ENCODE measurements at regions not wholly inside any gene's neighbourhood (a gene's known extent, or its start where the extent isn't known, plus 50 kb on each side); places are given as distances from the start of the nearest gene placed in this dataset.

DNA sequence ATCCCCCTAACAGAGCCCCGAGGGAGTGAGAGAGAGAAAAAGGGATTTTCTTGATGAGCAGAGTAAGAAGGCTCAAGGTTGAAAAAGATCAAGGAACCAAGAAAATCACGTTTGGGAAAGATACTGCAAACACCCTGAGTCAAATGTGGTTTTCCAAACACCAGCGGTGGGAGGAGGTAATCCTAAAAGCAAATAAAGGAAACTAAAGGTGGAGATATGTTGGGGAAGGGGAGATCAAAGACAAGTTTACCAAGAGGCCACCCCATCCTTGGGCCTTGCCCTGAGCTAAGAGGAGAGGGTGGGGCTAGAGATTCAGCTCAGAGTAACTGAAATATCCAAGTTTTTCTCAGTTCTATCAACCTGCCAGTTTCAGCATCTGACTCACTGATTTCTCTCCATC is 332.3 kb downstream of the ETAA1 start:
- no peak overlapping the region for H3K27ac ChIP-seq (ENCODE audit: low read depth, low read length)

DNA sequence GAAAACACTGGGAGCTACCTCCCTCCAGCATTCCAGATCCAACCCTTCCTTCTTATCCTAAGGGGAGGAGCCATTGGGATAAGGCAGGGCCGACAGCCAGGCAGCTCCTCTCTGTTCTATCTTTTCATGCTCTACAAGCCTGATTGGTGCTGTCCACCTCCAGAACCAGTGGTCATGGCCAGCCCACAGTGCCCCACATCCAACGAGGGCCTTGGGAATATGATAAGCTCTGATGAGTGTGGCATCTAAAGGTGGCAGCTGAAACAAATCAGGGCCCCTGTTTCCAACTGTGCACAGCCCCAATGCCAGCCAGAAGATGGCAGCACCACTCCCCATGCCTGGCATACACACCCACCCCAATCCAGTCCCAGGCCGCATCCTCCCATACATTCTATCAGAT is 329.3 kb downstream of the C1D start:
- no peaks in the 10 kb centered on the region for H3K4me1 ChIP-seq (ENCODE audit: control insufficient read depth, insufficient read depth, low read length)
- no peaks in the 10 kb centered on the region for H3K27me3 ChIP-seq (ENCODE audit: control insufficient read depth, insufficient read depth, low read length)
- H3K9ac ChIP-seq (ENCODE audit: low read depth, low read length) = no peak overlapping the region
- H3K9me3 ChIP-seq (ENCODE audit: control insufficient read depth, insufficient read depth, low read length) = no peaks in the 10 kb centered on the region
- H3K4me3 ChIP-seq (ENCODE audit: low read depth, low read length) = no peak overlapping the region
- H3K27ac ChIP-seq (ENCODE audit: low read depth, low read length) = no peak overlapping the region
- no peaks in the 10 kb centered on the region for H3K36me3 ChIP-seq (ENCODE audit: control insufficient read depth, insufficient read depth, low read length)

More for the DNA sequence above, 332.3 kb downstream of the ETAA1 start:
- Histone ChIP-seq H3K27me3 (ENCODE audit: control insufficient read depth, insufficient read depth, low read length) (no peaks in the 10 kb centered on the region), H3K4me1 (ENCODE audit: control insufficient read depth, insufficient read depth, low read length) (no peaks in the 10 kb centered on the region), H3K36me3 (ENCODE audit: control insufficient read depth, insufficient read depth, low read length) (no peaks in the 10 kb centered on the region), H3K9me3 (ENCODE audit: control insufficient read depth, insufficient read depth, low read length) (no peaks in the 10 kb centered on the region), H3K4me3 (ENCODE audit: low read depth, low read length) (no peak overlapping the region), H3K9ac (ENCODE audit: low read depth, low read length) (no peak overlapping the region)

- Histone ChIP-seq H3K9me3 (ENCODE audit: control insufficient read depth, insufficient read depth, low read length) (no peaks in the 10 kb centered on the region), H3K9ac (ENCODE audit: low read depth, low read length) (no peak overlapping the region), H3K4me1 (ENCODE audit: control insufficient read depth, insufficient read depth, low read length) (peaks cover 8% of the 10 kb centered on the region; the same call in 1 of the 2 replicates), H3K27me3 (ENCODE audit: control insufficient read depth, insufficient read depth, low read length) (no peaks in the 10 kb centered on the region), H3K4me3 (ENCODE audit: low read depth, low read length) (no peak overlapping the region), H3K36me3 (ENCODE audit: control insufficient read depth, insufficient read depth, low read length) (no peaks in the 10 kb centered on the region), H3K27ac (ENCODE audit: low read depth, low read length) (no peak overlapping the region)
Measured at GRCh38 chr2:67752199-67752598, 310.6 kb downstream of the C1D start.

DNA sequence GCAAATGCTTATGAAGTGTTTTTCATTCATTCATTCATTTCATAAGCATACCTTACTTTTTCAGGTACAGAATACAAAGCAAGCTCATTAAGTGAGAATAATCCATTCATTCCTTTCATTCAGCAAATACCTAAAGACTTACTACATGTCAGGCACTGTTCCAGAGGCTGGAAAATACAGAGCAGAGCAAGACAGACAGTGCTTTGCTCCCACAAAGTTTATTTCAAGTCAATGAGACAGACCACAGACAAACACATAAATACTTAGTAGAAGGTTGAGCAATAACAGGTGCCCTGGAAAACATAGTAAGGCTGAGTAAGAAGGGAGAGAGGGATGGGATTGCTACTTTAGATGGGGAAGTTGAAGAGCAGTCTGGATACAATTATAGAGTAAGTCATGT is 309.8 kb downstream of the C1D start:
- Histone ChIP-seq H3K36me3 (ENCODE audit: control insufficient read depth, insufficient read depth, low read length) (no peaks in the 10 kb centered on the region), H3K27me3 (ENCODE audit: control insufficient read depth, insufficient read depth, low read length) (no peaks in the 10 kb centered on the region), H3K9me3 (ENCODE audit: control insufficient read depth, insufficient read depth, low read length) (no peaks in the 10 kb centered on the region), H3K9ac (ENCODE audit: low read depth, low read length) (no peak overlapping the region), H3K4me1 (ENCODE audit: control insufficient read depth, insufficient read depth, low read length) (peaks cover 8% of the 10 kb centered on the region; the same call in 1 of the 2 replicates), H3K27ac (ENCODE audit: low read depth, low read length) (no peak overlapping the region), H3K4me3 (ENCODE audit: low read depth, low read length) (no peak overlapping the region)

- peaks cover 8% of the 10 kb centered on the region; the same call in 1 of the 2 replicates for H3K4me1 ChIP-seq (ENCODE audit: control insufficient read depth, insufficient read depth, low read length)
- H3K4me3 ChIP-seq (ENCODE audit: low read depth, low read length) = no peak overlapping the region
- no peak overlapping the region for H3K27ac ChIP-seq (ENCODE audit: low read depth, low read length)
- H3K9ac ChIP-seq (ENCODE audit: low read depth, low read length) = no peak overlapping the region
- H3K27me3 ChIP-seq (ENCODE audit: control insufficient read depth, insufficient read depth, low read length) = no peaks in the 10 kb centered on the region
- H3K9me3 ChIP-seq (ENCODE audit: control insufficient read depth, insufficient read depth, low read length) = no peaks in the 10 kb centered on the region
- H3K36me3 ChIP-seq (ENCODE audit: control insufficient read depth, insufficient read depth, low read length) = no peaks in the 10 kb centered on the region
Measured at GRCh38 chr2:67755156-67755882, 307.5 kb downstream of the C1D start.

DNA sequence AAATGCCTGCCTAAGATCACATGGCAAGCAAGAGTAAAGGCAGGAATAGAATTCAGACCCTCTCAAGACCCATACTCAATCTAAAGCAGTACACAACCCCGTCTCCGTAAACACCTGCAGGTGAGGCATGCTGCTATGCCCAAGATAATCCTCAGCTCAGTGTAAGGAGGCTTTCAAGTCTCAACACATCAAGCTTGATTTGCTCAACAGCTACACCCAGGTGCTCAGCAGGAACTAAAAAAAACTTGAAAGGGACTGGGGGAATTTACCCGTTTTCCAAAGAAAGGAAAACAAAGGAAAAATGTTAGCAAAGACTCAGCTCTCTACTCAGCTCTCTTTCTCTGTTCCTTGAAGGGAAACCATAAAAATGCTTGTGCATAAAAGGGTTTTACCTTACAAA is 301.8 kb downstream of the C1D start:
- Histone ChIP-seq H3K9ac (ENCODE audit: low read depth, low read length) (no peak overlapping the region), H3K36me3 (ENCODE audit: control insufficient read depth, insufficient read depth, low read length) (no peaks in the 10 kb centered on the region), H3K4me3 (ENCODE audit: low read depth, low read length) (no peak overlapping the region), H3K27me3 (ENCODE audit: control insufficient read depth, insufficient read depth, low read length) (no peaks in the 10 kb centered on the region), H3K9me3 (ENCODE audit: control insufficient read depth, insufficient read depth, low read length) (no peaks in the 10 kb centered on the region), H3K27ac (ENCODE audit: low read depth, low read length) (no peak overlapping the region), H3K4me1 (ENCODE audit: control insufficient read depth, insufficient read depth, low read length) (no peaks in the 10 kb centered on the region)

GRCh38 chr2:67771380-67771779 is 291.4 kb downstream of the C1D start:
- Histone ChIP-seq H3K36me3 (ENCODE audit: control insufficient read depth, insufficient read depth, low read length) (no peaks in the 10 kb centered on the region), H3K9me3 (ENCODE audit: control insufficient read depth, insufficient read depth, low read length) (no peaks in the 10 kb centered on the region), H3K9ac (ENCODE audit: low read depth, low read length) (no peak overlapping the region), H3K4me3 (ENCODE audit: low read depth, low read length) (no peak overlapping the region), H3K27me3 (ENCODE audit: control insufficient read depth, insufficient read depth, low read length) (no peaks in the 10 kb centered on the region), H3K27ac (ENCODE audit: low read depth, low read length) (no peak overlapping the region), H3K4me1 (ENCODE audit: control insufficient read depth, insufficient read depth, low read length) (no peaks in the 10 kb centered on the region)

- no peaks in the 10 kb centered on the region for H3K36me3 ChIP-seq (ENCODE audit: control insufficient read depth, insufficient read depth, low read length)
Measured at GRCh38 chr2:67772216-67773170, 290.3 kb downstream of the C1D start.

DNA sequence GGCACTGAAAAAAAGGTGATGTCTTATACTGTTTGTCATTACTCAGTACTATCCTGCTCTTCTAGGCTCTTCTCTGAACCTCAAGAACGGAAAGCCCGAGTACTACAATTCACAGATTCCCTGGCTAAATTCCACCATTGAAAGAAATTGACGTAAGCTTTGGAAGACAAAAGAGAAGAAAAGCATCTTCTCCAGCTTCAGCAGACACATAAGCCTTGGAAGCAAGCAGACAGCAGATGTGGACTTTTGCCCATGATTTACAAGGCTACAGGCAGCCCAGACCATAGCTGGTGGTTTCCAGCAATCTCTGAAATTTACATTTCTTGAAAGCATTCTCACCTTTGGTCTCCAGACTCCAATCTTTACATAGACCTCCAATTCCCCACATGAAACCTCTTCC is 289.0 kb downstream of the C1D start:
- no peak overlapping the region for H3K4me3 ChIP-seq (ENCODE audit: low read depth, low read length)
- H3K27ac ChIP-seq (ENCODE audit: low read depth, low read length) = no peak overlapping the region
- no peaks in the 10 kb centered on the region for H3K36me3 ChIP-seq (ENCODE audit: control insufficient read depth, insufficient read depth, low read length)
- H3K27me3 ChIP-seq (ENCODE audit: control insufficient read depth, insufficient read depth, low read length) = no peaks in the 10 kb centered on the region
- H3K9ac ChIP-seq (ENCODE audit: low read depth, low read length) = no peak overlapping the region
- H3K9me3 ChIP-seq (ENCODE audit: control insufficient read depth, insufficient read depth, low read length) = no peaks in the 10 kb centered on the region
- no peaks in the 10 kb centered on the region for H3K4me1 ChIP-seq (ENCODE audit: control insufficient read depth, insufficient read depth, low read length)

More at GRCh38 chr2:67772216-67773170, 290.3 kb downstream of the C1D start:
- Histone ChIP-seq H3K4me3 (ENCODE audit: low read depth, low read length) (no peak overlapping the region), H3K27ac (ENCODE audit: low read depth, low read length) (no peak overlapping the region), H3K9me3 (ENCODE audit: control insufficient read depth, insufficient read depth, low read length) (no peaks in the 10 kb centered on the region), H3K4me1 (ENCODE audit: control insufficient read depth, insufficient read depth, low read length) (no peaks in the 10 kb centered on the region), H3K27me3 (ENCODE audit: control insufficient read depth, insufficient read depth, low read length) (no peaks in the 10 kb centered on the region), H3K9ac (ENCODE audit: low read depth, low read length) (no peak overlapping the region)

- no peak overlapping the region for H3K27ac ChIP-seq (ENCODE audit: low read depth, low read length)
- H3K27me3 ChIP-seq (ENCODE audit: control insufficient read depth, insufficient read depth, low read length) = no peaks in the 10 kb centered on the region
- H3K9ac ChIP-seq (ENCODE audit: low read depth, low read length) = no peak overlapping the region
- no peaks in the 10 kb centered on the region for H3K36me3 ChIP-seq (ENCODE audit: control insufficient read depth, insufficient read depth, low read length)
- no peaks in the 10 kb centered on the region for H3K4me1 ChIP-seq (ENCODE audit: control insufficient read depth, insufficient read depth, low read length)
- H3K4me3 ChIP-seq (ENCODE audit: low read depth, low read length) = no peak overlapping the region
- no peaks in the 10 kb centered on the region for H3K9me3 ChIP-seq (ENCODE audit: control insufficient read depth, insufficient read depth, low read length)
Measured at GRCh38 chr2:67776276-67776675, 286.5 kb downstream of the C1D start.

DNA sequence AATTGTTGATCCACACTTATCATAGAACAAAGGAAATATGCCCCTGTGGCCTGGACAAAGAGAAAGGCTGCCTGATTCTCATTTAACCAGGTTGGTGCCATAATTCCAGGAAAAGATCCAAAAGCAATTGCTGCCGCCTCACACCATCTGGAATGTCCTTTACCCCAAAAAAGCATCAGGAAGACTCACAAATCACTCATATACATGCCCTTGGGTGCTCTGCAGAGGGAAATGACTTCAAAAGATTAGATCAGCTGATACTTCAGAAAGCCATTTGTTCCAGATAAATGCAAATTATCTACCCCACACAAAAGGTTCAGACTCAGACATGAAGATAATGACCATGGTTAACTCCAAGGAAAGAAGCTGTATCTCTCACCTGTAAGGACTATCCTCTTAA is 285.8 kb downstream of the C1D start:
- H3K9ac ChIP-seq (ENCODE audit: low read depth, low read length) = no peak overlapping the region
- H3K4me1 ChIP-seq (ENCODE audit: control insufficient read depth, insufficient read depth, low read length) = no peaks in the 10 kb centered on the region
- H3K4me3 ChIP-seq (ENCODE audit: low read depth, low read length) = no peak overlapping the region

More for the DNA sequence above, 285.8 kb downstream of the C1D start:
- Histone ChIP-seq H3K9me3 (ENCODE audit: control insufficient read depth, insufficient read depth, low read length) (no peaks in the 10 kb centered on the region), H3K36me3 (ENCODE audit: control insufficient read depth, insufficient read depth, low read length) (no peaks in the 10 kb centered on the region), H3K27ac (ENCODE audit: low read depth, low read length) (no peak overlapping the region), H3K27me3 (ENCODE audit: control insufficient read depth, insufficient read depth, low read length) (no peaks in the 10 kb centered on the region)
